Upper lobe of left lung (tissue), 6 donors: ENCODE measurements at regions not wholly inside any gene's neighbourhood (a gene's known extent, or its start where the extent isn't known, plus 50 kb on each side); places are given as distances from the start of the nearest gene placed in this dataset.

ENCODE experiments used
- ATAC-seq, 2 donors: fragments of 200-7000 bp; cut with Tn5 transposase; one replicate each; pipeline ENCODE4 v1.9.1; 2022; ENCODE audit warnings: mild to moderate bottlenecking in 2 of 2, moderate library complexity in 2 of 2; ENCODE audit not compliant: low FRiP score in 2 of 2
- DNase-seq, 2 donors: peaks; one replicate each; pipeline ENCODE4 v3.0.0-alpha.2; 2019 to 2020
- H3K27ac ChIP-seq, 4 donors: fragments of 200-600 bp; sonication (generic); one replicate each; pipeline ENCODE4 v1.5.1; 2016 to 2019
- H3K27me3 ChIP-seq, 4 donors: fragments of 200-600 bp; sonication (generic); one replicate each; pipeline ENCODE4 v1.5.1; 2017 to 2019
- H3K36me3 ChIP-seq, 4 donors: fragments of 200-600 bp; sonication (generic); one replicate each; pipeline ENCODE4 v1.5.1; 2016 to 2019
- H3K4me1 ChIP-seq, 4 donors: fragments of 200-600 bp; sonication (generic); one replicate each; pipeline ENCODE4 v1.5.1; 2018 to 2019
- H3K4me3 ChIP-seq, 4 donors: fragments of 200-600 bp; sonication (generic); one replicate each; pipeline ENCODE4 v1.5.1; 2017 to 2019; ENCODE audit warnings: mild to moderate bottlenecking in 2 of 4, moderate library complexity in 1 of 4
- H3K9me3 ChIP-seq, 4 donors: fragments of 200-600 bp; sonication (generic); one replicate each; pipeline ENCODE4 v1.5.1; 2018 to 2019
- CTCF ChIP-seq, 6 experiments: fragments of 450-650 bp in 4 of 6; fragments of 200-600 bp in 2 of 6; sonication (generic) in 2 of 6; IDR thresholded peaks; one replicate each; pipeline ENCODE4 v1.5.1; 2016 to 2019; ENCODE audit warnings: antibody characterized with exemption in 6 of 6
- EP300 ChIP-seq, 4 donors: sonication (generic); formaldehyde crosslinking; IDR thresholded peaks; one replicate each; pipeline ENCODE4 v1.5.1; 2017; ENCODE audit warnings: antibody characterized with exemption in 4 of 4, control low read depth in 2 of 4
- POLR2A ChIP-seq, 4 donors: fragments of 450-650 bp; IDR thresholded peaks; one replicate each; pipeline ENCODE4 v1.5.1; 2016 to 2017; ENCODE audit warnings: antibody characterized with exemption in 4 of 4, mild to moderate bottlenecking in 2 of 4
- POLR2AphosphoS5 ChIP-seq, 2 donors: sonication (generic); formaldehyde crosslinking; IDR thresholded peaks; one replicate each; pipeline ENCODE4 v1.5.1; 2017; ENCODE audit warnings: antibody characterized with exemption in 2 of 2
- WGBS, 2 donors: methylation state at CpG; one replicate each; pipeline ENCODE4 v1.1.5; 2017 to 2018; 5-methylcytosine and 5-hydroxymethylcytosine counted together
- donor health status: DM: no; HTN: no; CAD: no; lungs with moderate emphysema.
- donor health status: DM: no; HTN: yes; CAD: no; lungs with severe emphysema.

GRCh38 chr12:89882050-89882449 lies 173.4 kb upstream of the ATP2B1 start:
- no peaks in the 10 kb centered on the region for H3K4me1 ChIP-seq
- DNase-seq (no peak), ATAC-seq (peak in 1 of 2 donors; percentile 86)
- TF ChIP-seq EP300 (IDR thresholded peaks at IDR 0.05) (no peak), CTCF (IDR thresholded peaks at IDR 0.05) (no peak), POLR2A (IDR thresholded peaks at IDR 0.05) (no peak), POLR2AphosphoS5 (IDR thresholded peaks at IDR 0.05) (no peak)
- H3K27me3 ChIP-seq: no peaks in the 10 kb centered on the region
- H3K9me3 ChIP-seq: no peaks in the 10 kb centered on the region
- no peak overlapping the region for H3K27ac ChIP-seq
- no peaks in the 10 kb centered on the region for H3K36me3 ChIP-seq
- H3K4me3 ChIP-seq: no peak overlapping the region

GRCh38 chr12:89880690-89881350 lies 172.2 kb upstream of the ATP2B1 start:
- DNase-seq (no peak), ATAC-seq (peak; percentile 34 to 75)
- WGBS, 2 donors: 63 to 70% methylated on average over 4 of the region's 4 CpGs
- Histone ChIP-seq H3K4me3 (no peak overlapping the region), H3K36me3 (no peaks in the 10 kb centered on the region), H3K9me3 (no peaks in the 10 kb centered on the region), H3K27me3 (no peaks in the 10 kb centered on the region), H3K4me1 (no peaks in the 10 kb centered on the region), H3K27ac (peak overlapping the region in 1 of 4 donors; percentile 22)
- TF ChIP-seq POLR2A (IDR thresholded peaks at IDR 0.05) (peak in 1 of 4 donors; percentile 24), EP300 (IDR thresholded peaks at IDR 0.05) (no peak), POLR2AphosphoS5 (IDR thresholded peaks at IDR 0.05) (peak in 1 of 2 donors; percentile 12), CTCF (IDR thresholded peaks at IDR 0.05) (no peak)

- Histone ChIP-seq H3K27me3 (no peaks in the 10 kb centered on the region), H3K9me3 (no peaks in the 10 kb centered on the region), H3K27ac (no peak overlapping the region), H3K36me3 (no peaks in the 10 kb centered on the region), H3K4me1 (no peaks in the 10 kb centered on the region), H3K4me3 (no peak overlapping the region)
- no peak for TF ChIP-seq POLR2AphosphoS5 (IDR thresholded peaks at IDR 0.05)
- TF ChIP-seq POLR2A (IDR thresholded peaks at IDR 0.05): no peak
- TF ChIP-seq EP300 (IDR thresholded peaks at IDR 0.05): no peak
- TF ChIP-seq CTCF (IDR thresholded peaks at IDR 0.05): no peak
- DNase-seq (no peak), ATAC-seq (no peak)
- WGBS, 2 donors: 97% methylated on average over 1 of the region's 1 CpG
Measured at GRCh38 chr12:89879766-89880165, 171.1 kb upstream of the ATP2B1 start.

GRCh38 chr12:89878950-89879349 lies 170.3 kb upstream of the ATP2B1 start:
- Histone ChIP-seq H3K9me3 (no peaks in the 10 kb centered on the region), H3K27ac (no peak overlapping the region), H3K4me3 (no peak overlapping the region), H3K27me3 (no peaks in the 10 kb centered on the region), H3K36me3 (no peaks in the 10 kb centered on the region), H3K4me1 (no peaks in the 10 kb centered on the region)
- DNase-seq (no peak), ATAC-seq (no peak)
- TF ChIP-seq EP300 (IDR thresholded peaks at IDR 0.05): no peak
- TF ChIP-seq POLR2A (IDR thresholded peaks at IDR 0.05): no peak
- no peak for TF ChIP-seq CTCF (IDR thresholded peaks at IDR 0.05)
- TF ChIP-seq POLR2AphosphoS5 (IDR thresholded peaks at IDR 0.05): no peak
- 67 to 75% methylated on average over 2 of the region's 2 CpGs for WGBS, 2 donors

- H3K4me1 ChIP-seq: no peaks in the 10 kb centered on the region
- H3K27ac ChIP-seq: no peak overlapping the region
- 84 to 93% methylated on average over 6 of the region's 6 CpGs for WGBS, 2 donors
- no peaks in the 10 kb centered on the region for H3K36me3 ChIP-seq
- DNase-seq (no peak), ATAC-seq (no peak)
- no peak overlapping the region for H3K4me3 ChIP-seq
- no peaks in the 10 kb centered on the region for H3K27me3 ChIP-seq
- TF ChIP-seq POLR2A (IDR thresholded peaks at IDR 0.05) (no peak), CTCF (IDR thresholded peaks at IDR 0.05) (no peak), POLR2AphosphoS5 (IDR thresholded peaks at IDR 0.05) (no peak), EP300 (IDR thresholded peaks at IDR 0.05) (no peak)
- no peaks in the 10 kb centered on the region for H3K9me3 ChIP-seq
Measured at GRCh38 chr12:89878327-89878726, 169.7 kb upstream of the ATP2B1 start.
